Neural cell (in vitro differentiated cells): ENCODE measurements at regions not wholly inside any gene's neighbourhood (a gene's known extent, or its start where the extent isn't known, plus 50 kb on each side); places are given as distances from the start of the nearest gene placed in this dataset.

Experiments used
- CTCF ChIP-seq: fragments of 450-650 bp; IDR thresholded peaks from 2 replicates; pipeline ENCODE4 v1.5.1; 2014; ENCODE audit warnings: antibody characterized with exemption, mild to moderate bottlenecking, moderate library complexity; ENCODE audit not compliant: poor library complexity, severe bottlenecking
- EZH2 ChIP-seq: fragments of 200-600, 300-800 bp; shearing (Covaris generic), sonication (generic); IDR thresholded peaks from 2 replicates; pipeline ENCODE4 v1.6.1; 2014; ENCODE audit warnings: antibody characterized with exemption, low read length, borderline replicate concordance, mild to moderate bottlenecking; ENCODE audit not compliant: insufficient read depth, poor library complexity, severe bottlenecking
- MXI1 ChIP-seq: fragments of 450-650 bp; conservative IDR thresholded peaks from 2 replicates; pipeline ENCODE4 v1.6.1; 2014; ENCODE audit warnings: antibody characterized with exemption, mild to moderate bottlenecking; ENCODE audit not compliant: poor library complexity, severe bottlenecking
- POLR2AphosphoS5 ChIP-seq: IDR thresholded peaks from 2 replicates; pipeline ENCODE4 v1.6.1; 2012
- REST ChIP-seq: IDR thresholded peaks from 2 replicates; pipeline ENCODE4 v1.6.1; 2012; ENCODE audit warnings: borderline replicate concordance
- SMC3 ChIP-seq: fragments of 450-650 bp; conservative IDR thresholded peaks from 2 replicates; pipeline ENCODE4 v1.6.1; 2014; ENCODE audit warnings: antibody characterized with exemption, mild to moderate bottlenecking, moderate library complexity; ENCODE audit not compliant: poor library complexity
- TAF1 ChIP-seq: IDR thresholded peaks from 2 replicates; pipeline ENCODE4 v1.6.1; 2012; ENCODE audit warnings: low read depth

DNA sequence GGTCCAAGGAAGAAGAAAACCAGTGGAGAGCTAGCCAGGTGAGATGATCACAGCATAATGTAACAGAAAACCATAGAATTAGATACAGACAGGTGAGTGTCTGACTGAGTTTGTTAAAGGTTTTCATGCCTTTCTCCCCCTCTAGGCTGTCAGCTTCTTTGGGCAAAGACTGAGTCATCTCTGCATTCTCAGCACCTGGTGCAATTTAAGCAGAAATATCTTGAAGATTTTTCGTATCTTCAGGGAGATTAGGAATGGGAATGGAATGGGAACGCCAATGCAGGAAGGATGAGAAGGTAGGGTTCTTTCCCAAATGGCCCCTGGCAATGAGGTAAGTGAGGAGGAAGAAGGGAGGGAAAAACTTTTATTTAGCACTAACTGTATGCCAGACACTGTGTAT is 122.0 kb upstream of the SLC7A14 start:
- TF ChIP-seq MXI1 (no peak), CTCF (no peak), EZH2 (no peak), POLR2AphosphoS5 (no peak), TAF1 (no peak), REST (no peak), SMC3 (no peak)
